HG03460 (cell line): ENCODE measurements at regions not wholly inside any gene's neighbourhood (a gene's known extent, or its start where the extent isn't known, plus 50 kb on each side); places are given as distances from the start of the nearest gene placed in this dataset.

Experiments
- ATAC-seq: cut with Tn5 transposase; IDR thresholded peaks from one replicate; pipeline ENCODE4 v1.9.1; 2021; ENCODE audit not compliant: unreplicated experiment

- no peak for ATAC-seq
Observed at GRCh38 chr16:52896478-52897164, 156.1 kb downstream of the CHD9NB start.

GRCh38 chr16:52874042-52874441 is 178.7 kb downstream of the CHD9NB start:
- ATAC-seq, result no peak

- ATAC-seq, result no peak
Observed at GRCh38 chr16:52872731-52873130, 180.0 kb downstream of the CHD9NB start.

- ATAC-seq, result no peak
Observed at GRCh38 chr16:52871481-52871880, 181.2 kb downstream of the CHD9NB start.

GRCh38 chr16:52869243-52869642 is 183.5 kb downstream of the CHD9NB start:
- ATAC-seq, result no peak

GRCh38 chr16:52863000-52863399 is 189.7 kb downstream of the CHD9NB start:
- no peak for ATAC-seq

GRCh38 chr16:52861614-52862022 is 191.1 kb downstream of the CHD9NB start:
- ATAC-seq, result no peak

- ATAC-seq, result no peak
Observed at GRCh38 chr16:52855463-52855862, 197.2 kb downstream of the CHD9NB start.

GRCh38 chr16:52852978-52853377 is 199.7 kb downstream of the CHD9NB start:
- ATAC-seq, result no peak

- ATAC-seq, result no peak
Observed at GRCh38 chr16:52851211-52851740, 201.4 kb downstream of the CHD9NB start.

GRCh38 chr16:52843381-52843780 is 209.3 kb downstream of the CHD9NB start:
- ATAC-seq, result no peak

GRCh38 chr16:52837251-52837650 is 215.4 kb downstream of the CHD9NB start:
- ATAC-seq, result no peak

- no peak for ATAC-seq
Observed at GRCh38 chr16:52834736-52835465, 217.8 kb downstream of the CHD9NB start.

- ATAC-seq, result no peak
Observed at GRCh38 chr16:52832771-52833170, 219.9 kb downstream of the CHD9NB start.

GRCh38 chr16:52827456-52827855 is 225.2 kb downstream of the CHD9NB start:
- no peak for ATAC-seq

- no peak for ATAC-seq
Observed at GRCh38 chr16:52825892-52826291, 226.8 kb downstream of the CHD9NB start.

- no peak for ATAC-seq
Observed at GRCh38 chr16:52819808-52820207, 232.9 kb downstream of the CHD9NB start.

GRCh38 chr16:52819405-52819804 is 233.3 kb downstream of the CHD9NB start:
- ATAC-seq, result no peak

GRCh38 chr16:52817696-52818095 is 235.0 kb downstream of the CHD9NB start:
- no peak for ATAC-seq

- no peak for ATAC-seq
Observed at GRCh38 chr16:52816993-52817392, 235.7 kb downstream of the CHD9NB start.

GRCh38 chr16:52812678-52813556 is 239.8 kb downstream of the CHD9NB start:
- ATAC-seq, result no peak
